HUES48 (cell line): ENCODE measurements at regions not wholly inside any gene's neighbourhood (a gene's known extent, or its start where the extent isn't known, plus 50 kb on each side); places are given as distances from the start of the nearest gene placed in this dataset.

Experiments
- H3K27ac ChIP-seq: one replicate; pipeline ENCODE4 v1.7.0; 2013; ENCODE audit warnings: low read depth, low read length, inconsistent platforms
- H3K27me3 ChIP-seq: 2 replicates; pipeline ENCODE4 v1.6.1; 2013; ENCODE audit warnings: mild to moderate bottlenecking, low read length; ENCODE audit not compliant: control insufficient read depth, insufficient read depth
- H3K36me3 ChIP-seq: 2 replicates; pipeline ENCODE4 v1.6.1; 2013; ENCODE audit warnings: low read length; ENCODE audit not compliant: control insufficient read depth, insufficient read depth
- H3K4me1 ChIP-seq: 2 replicates; pipeline ENCODE4 v1.6.1; 2013; ENCODE audit warnings: mild to moderate bottlenecking, low read length; ENCODE audit not compliant: control insufficient read depth, insufficient read depth
- H3K4me3 ChIP-seq: 2 replicates; pipeline ENCODE4 v1.5.1; 2013; ENCODE audit warnings: mild to moderate bottlenecking, low read depth, low read length
- H3K9ac ChIP-seq: 2 replicates; pipeline ENCODE4 v1.6.1; 2013; ENCODE audit warnings: mild to moderate bottlenecking, low read depth, low read length, moderate library complexity
- H3K9me3 ChIP-seq: 2 replicates; pipeline ENCODE4 v1.6.1; 2013; ENCODE audit warnings: low read length; ENCODE audit not compliant: control insufficient read depth, insufficient read depth

GRCh38 chr1:116262995-116263385 is 110.1 kb upstream of the ATP1A1 start:
- no peaks in the 10 kb centered on the region for H3K9me3 ChIP-seq
- H3K4me3 ChIP-seq: no peak overlapping the region
- H3K27ac ChIP-seq: peak overlapping the region; percentile 34
- no peaks in the 10 kb centered on the region for H3K4me1 ChIP-seq
- no peaks in the 10 kb centered on the region for H3K27me3 ChIP-seq
- no peaks in the 10 kb centered on the region for H3K36me3 ChIP-seq
- no peak overlapping the region for H3K9ac ChIP-seq

DNA sequence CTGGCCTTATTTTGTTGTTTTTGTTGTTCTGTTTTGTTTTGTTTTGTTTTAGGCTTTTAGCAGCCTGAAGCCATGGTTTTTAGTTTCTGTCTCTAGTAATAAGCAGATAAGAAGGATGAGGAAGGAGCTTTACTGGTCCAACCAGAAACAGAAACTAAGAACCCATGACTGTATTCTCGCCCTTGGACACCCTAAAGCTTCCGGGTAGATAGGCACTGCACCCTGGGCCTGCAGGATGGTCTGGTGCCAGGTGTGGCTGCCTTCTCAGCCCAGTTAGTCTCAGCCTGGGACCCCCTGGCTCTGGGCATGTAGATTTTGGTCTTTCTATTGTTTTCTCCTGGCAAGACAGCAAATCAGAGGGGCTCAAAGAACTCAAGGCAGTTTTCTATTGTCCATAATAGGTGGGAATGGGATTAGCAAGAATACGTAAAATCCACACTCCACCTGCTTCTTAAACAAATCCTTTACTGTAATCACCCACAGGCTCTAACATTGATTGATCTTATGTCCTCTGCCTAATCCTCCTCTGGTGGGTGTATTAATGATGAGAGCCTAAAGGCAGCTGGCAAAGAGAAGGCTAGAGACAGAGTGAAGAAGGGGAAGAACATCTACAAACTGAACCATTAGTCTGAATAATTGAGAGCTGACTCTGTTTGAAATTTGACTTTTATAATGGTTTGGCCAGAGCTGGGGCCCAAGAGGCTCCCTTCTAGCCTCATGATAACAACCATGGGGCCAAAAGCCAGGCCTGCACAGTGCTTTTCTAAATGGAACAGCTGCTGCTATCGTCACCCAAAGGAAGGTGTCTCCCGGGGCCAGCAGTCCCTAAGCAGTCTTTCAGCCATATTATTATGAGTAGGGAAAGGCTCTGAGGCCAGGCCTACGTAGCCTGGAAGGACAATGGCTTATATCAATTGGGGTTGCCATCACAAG is 106.8 kb upstream of the ATP1A1 start:
- Histone ChIP-seq H3K9me3 (no peaks in the 10 kb centered on the region), H3K9ac (no peak overlapping the region), H3K27me3 (no peaks in the 10 kb centered on the region), H3K27ac (no peak overlapping the region), H3K36me3 (no peaks in the 10 kb centered on the region), H3K4me1 (no peaks in the 10 kb centered on the region), H3K4me3 (no peak overlapping the region)

DNA sequence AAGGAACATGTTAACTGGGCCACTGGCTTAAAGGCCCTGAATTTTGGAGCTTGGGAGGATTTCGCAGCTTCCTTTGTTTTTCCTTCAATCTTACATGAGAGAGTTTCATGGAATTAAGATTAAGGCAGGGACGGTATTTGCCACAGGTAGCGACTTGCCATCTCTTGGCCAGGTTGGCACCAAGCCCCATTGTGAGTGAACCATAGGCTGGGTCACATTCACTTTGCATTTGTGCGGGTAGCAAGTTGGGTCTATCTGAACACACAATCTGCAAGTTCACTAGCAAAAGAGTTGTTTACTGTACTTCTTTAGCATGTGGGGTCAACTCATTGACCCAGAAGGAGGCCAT is 106.2 kb upstream of the ATP1A1 start:
- Histone ChIP-seq H3K4me1 (no peaks in the 10 kb centered on the region), H3K4me3 (no peak overlapping the region), H3K27me3 (no peaks in the 10 kb centered on the region), H3K9ac (no peak overlapping the region), H3K36me3 (no peaks in the 10 kb centered on the region), H3K27ac (no peak overlapping the region), H3K9me3 (no peaks in the 10 kb centered on the region)

- no peaks in the 10 kb centered on the region for H3K4me1 ChIP-seq
- H3K27ac ChIP-seq: no peak overlapping the region
- H3K4me3 ChIP-seq: no peak overlapping the region
- no peak overlapping the region for H3K9ac ChIP-seq
- H3K27me3 ChIP-seq: no peaks in the 10 kb centered on the region
- no peaks in the 10 kb centered on the region for H3K9me3 ChIP-seq
- no peaks in the 10 kb centered on the region for H3K36me3 ChIP-seq
These were observed 104.8 kb upstream of the ATP1A1 start for GRCh38 chr1:116268211-116268610.

- H3K9ac ChIP-seq: no peak overlapping the region
These were observed 102.6 kb upstream of the ATP1A1 start for GRCh38 chr1:116270316-116271057.

GRCh38 chr1:116273042-116273783 is 99.8 kb upstream of the ATP1A1 start:
- Histone ChIP-seq H3K9me3 (no peaks in the 10 kb centered on the region), H3K27me3 (no peaks in the 10 kb centered on the region), H3K9ac (no peak overlapping the region), H3K27ac (no peak overlapping the region), H3K4me3 (no peak overlapping the region), H3K4me1 (no peaks in the 10 kb centered on the region), H3K36me3 (no peaks in the 10 kb centered on the region)

More at GRCh38 chr1:116270316-116271057, 102.6 kb upstream of the ATP1A1 start:
- Histone ChIP-seq H3K27me3 (no peaks in the 10 kb centered on the region), H3K4me3 (no peak overlapping the region), H3K4me1 (no peaks in the 10 kb centered on the region), H3K36me3 (no peaks in the 10 kb centered on the region), H3K9me3 (no peaks in the 10 kb centered on the region), H3K27ac (no peak overlapping the region)

GRCh38 chr1:116276532-116276931 is 96.5 kb upstream of the ATP1A1 start:
- no peak overlapping the region for H3K27ac ChIP-seq
- H3K4me3 ChIP-seq: no peak overlapping the region
- H3K27me3 ChIP-seq: no peaks in the 10 kb centered on the region
- H3K9me3 ChIP-seq: no peaks in the 10 kb centered on the region
- H3K4me1 ChIP-seq: no peaks in the 10 kb centered on the region
- H3K36me3 ChIP-seq: no peaks in the 10 kb centered on the region
- H3K9ac ChIP-seq: no peak overlapping the region

- no peak overlapping the region for H3K9ac ChIP-seq
These were observed 95.1 kb upstream of the ATP1A1 start for GRCh38 chr1:116277840-116278540.

GRCh38 chr1:116278541-116278866 is 94.5 kb upstream of the ATP1A1 start:
- Histone ChIP-seq H3K4me3 (no peak overlapping the region), H3K27me3 (no peaks in the 10 kb centered on the region), H3K36me3 (no peaks in the 10 kb centered on the region), H3K4me1 (no peaks in the 10 kb centered on the region), H3K9ac (no peak overlapping the region), H3K9me3 (no peaks in the 10 kb centered on the region), H3K27ac (no peak overlapping the region)

More at GRCh38 chr1:116277840-116278540, 95.1 kb upstream of the ATP1A1 start:
- H3K4me1 ChIP-seq: no peaks in the 10 kb centered on the region
- H3K36me3 ChIP-seq: no peaks in the 10 kb centered on the region
- no peak overlapping the region for H3K27ac ChIP-seq
- no peaks in the 10 kb centered on the region for H3K9me3 ChIP-seq
- no peaks in the 10 kb centered on the region for H3K27me3 ChIP-seq
- H3K4me3 ChIP-seq: no peak overlapping the region

GRCh38 chr1:116279715-116280114 is 93.3 kb upstream of the ATP1A1 start:
- no peak overlapping the region for H3K27ac ChIP-seq
- no peaks in the 10 kb centered on the region for H3K4me1 ChIP-seq
- no peak overlapping the region for H3K9ac ChIP-seq
- H3K4me3 ChIP-seq: no peak overlapping the region
- no peaks in the 10 kb centered on the region for H3K27me3 ChIP-seq
- no peaks in the 10 kb centered on the region for H3K36me3 ChIP-seq
- H3K9me3 ChIP-seq: no peaks in the 10 kb centered on the region
